HG03159 (cell line): ENCODE measurements at regions not wholly inside any gene's neighbourhood (a gene's known extent, or its start where the extent isn't known, plus 50 kb on each side); places are given as distances from the start of the nearest gene placed in this dataset.
"Not testable (repeated sequence)": the region's sequence is repeated elsewhere in the genome, so short reads cannot be mapped to it uniquely, and the experiment has no call there.

ENCODE experiments used
- ATAC-seq: cut with Tn5 transposase; IDR thresholded peaks from one replicate; pipeline ENCODE4 v1.9.1; 2021; ENCODE audit warnings: mild to moderate bottlenecking, moderate library complexity; ENCODE audit not compliant: unreplicated experiment

GRCh38 chr1:194372266-194372665, 1185.9 kb upstream of the B3GALT2 start:
- no peak for ATAC-seq

GRCh38 chr1:194369622-194370021, 1183.2 kb upstream of the B3GALT2 start:
- ATAC-seq = no peak

DNA sequence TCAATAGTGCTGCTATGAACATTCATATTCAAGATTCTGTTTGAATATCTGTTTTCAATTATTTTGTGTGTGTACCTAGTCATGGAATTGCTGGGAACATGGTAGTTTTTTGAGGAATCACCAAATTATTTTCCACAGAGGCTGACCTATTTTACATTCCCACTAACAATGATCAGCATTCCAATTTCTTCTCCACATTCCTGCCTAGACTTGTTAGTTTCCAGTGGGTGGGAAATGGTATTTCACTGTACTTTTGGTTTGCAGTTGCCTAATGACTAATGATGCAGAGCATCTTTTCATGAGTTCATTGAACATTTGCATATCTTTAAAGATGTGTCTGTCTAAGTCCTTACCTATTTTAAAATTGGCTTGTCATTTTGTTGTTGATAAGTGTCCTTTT, 1182.6 kb upstream of the B3GALT2 start:
- ATAC-seq = no peak

DNA sequence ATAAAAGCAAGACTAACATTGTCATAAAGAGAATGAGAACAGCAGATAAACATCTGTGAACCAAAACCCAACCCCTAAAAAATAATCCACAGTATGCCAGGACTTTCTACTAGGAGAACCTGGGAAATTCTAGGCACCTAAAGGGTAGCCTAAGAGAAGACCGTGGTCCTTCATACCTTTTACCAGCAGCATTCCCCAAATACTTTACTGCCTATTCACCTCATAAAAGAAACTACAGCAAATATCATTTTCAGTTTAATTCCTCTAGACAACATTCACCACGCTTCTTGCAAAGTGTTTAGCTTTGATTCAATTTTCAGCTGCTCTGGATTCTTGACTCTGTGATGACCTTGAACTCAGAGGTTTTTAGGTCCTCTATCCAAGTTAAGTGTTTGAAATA, 1180.7 kb upstream of the B3GALT2 start:
- no peak for ATAC-seq

GRCh38 chr1:194366705-194367104, 1180.3 kb upstream of the B3GALT2 start:
- no peak for ATAC-seq

- no peak for ATAC-seq
Measured at GRCh38 chr1:194362327-194362726, 1175.9 kb upstream of the B3GALT2 start.

DNA sequence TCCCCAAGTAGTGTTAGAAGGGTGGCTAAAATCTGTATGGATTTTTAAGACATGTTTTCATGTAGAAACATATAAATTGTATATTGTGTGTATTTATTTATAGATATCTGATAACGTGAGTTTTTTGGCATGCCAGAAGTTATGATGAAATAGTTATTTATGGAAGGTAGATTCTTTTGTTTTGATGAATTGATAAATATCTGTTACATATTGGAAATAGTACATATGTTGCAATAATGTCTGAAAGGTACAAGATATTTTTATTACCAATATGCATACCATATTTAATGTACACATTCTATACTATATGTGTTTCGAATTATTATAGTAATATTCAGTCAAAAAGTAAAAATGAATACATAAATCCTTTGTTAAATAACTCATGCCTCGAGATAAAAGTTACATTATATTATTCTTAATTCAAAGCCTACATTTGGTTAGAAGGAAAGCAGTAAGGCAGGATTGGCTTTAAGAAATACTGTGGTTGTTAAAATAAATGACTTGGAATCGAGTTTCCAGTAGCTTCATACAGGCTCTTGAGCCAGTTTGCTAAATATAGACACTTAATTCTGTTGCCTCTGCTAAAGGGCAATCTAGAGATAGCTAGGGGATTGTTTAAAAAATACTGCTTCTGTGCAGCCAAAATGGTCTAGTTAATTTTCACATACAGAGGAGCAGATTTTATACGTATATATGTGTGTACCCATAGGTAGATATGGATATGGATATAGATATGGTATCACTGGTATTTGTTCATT, 1175.1 kb upstream of the B3GALT2 start:
- ATAC-seq = no peak

GRCh38 chr1:194358208-194358581, 1171.8 kb upstream of the B3GALT2 start:
- ATAC-seq = no peak

- not testable (repeated sequence) for ATAC-seq
Measured at GRCh38 chr1:194357573-194358207, 1171.3 kb upstream of the B3GALT2 start.

GRCh38 chr1:194355488-194356106, 1169.2 kb upstream of the B3GALT2 start:
- ATAC-seq = no peak

DNA sequence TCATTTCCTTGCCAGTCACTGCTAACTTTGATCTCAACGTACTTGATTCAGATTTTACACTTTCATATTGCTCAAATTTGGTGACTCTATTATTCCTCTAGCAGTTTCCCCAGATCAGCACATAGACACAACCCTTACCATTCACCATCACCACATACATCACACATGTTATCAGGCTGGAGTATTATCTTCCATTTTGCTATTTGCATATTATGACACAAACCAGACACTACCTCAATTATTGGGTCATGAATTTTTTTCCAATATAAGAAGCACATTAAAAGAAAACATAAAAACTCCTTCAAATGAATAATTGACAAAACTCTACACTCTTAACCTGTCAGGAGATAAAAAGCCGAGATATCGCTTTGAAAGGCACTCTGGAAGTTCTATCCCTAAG, 1166.7 kb upstream of the B3GALT2 start:
- no peak for ATAC-seq

- ATAC-seq = no peak
Measured at GRCh38 chr1:194347200-194347599, 1160.8 kb upstream of the B3GALT2 start.

DNA sequence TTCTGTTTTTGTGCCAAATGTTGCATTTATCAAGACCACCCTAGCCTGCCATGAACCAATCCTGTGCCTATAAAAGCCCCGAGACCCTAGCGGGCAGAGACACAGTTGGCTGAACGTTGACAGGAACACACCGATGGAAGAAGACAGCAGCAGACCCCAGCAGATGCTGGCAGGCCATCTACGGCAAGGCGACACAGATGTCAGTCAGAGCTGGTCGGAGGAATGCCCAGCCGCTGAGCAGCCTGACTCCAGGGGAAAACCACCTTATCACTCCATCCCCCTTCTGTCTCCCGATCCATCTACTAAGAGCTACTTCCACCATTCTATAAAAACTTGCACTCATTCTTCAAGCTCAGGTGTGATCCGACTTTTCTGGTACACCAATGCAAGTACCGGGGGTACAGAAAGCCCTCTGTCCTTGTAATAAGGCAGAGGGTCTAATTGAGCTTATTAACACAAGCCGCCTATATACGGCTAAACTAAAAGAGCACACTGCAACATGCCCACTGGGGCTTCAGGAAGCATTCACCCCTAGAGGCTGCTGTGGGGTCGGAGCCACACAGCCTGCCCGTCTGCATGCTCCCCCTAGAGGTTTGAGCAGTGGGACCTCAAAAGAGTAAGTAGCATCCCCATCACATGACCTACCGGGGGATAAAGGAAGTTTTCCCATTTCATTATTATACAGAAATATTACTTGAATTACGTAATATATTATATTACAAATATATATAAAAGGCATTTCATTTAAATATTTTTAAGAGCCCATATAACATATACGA, 1156.3 kb upstream of the B3GALT2 start:
- ATAC-seq = peak; percentile 53

GRCh38 chr1:194341587-194341986, 1155.2 kb upstream of the B3GALT2 start:
- ATAC-seq = no peak

DNA sequence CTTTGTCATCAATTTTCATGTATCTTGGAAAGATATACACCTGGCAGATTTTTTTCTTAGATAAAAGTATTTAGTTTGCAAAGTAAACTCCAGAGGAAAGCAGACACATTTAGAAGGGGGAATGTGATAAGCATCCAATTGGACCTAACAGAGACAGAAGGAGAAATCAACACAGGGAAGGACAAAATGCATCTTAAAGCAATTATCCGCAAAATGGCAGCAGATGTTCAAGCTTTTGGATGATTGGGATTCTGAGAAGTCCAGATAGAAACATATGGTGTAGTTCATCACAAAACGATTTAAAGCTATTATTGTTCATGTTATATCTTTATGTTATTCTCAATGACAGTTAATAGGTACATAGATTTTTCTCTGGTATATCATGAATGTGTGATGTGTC, 1153.1 kb upstream of the B3GALT2 start:
- ATAC-seq = no peak

DNA sequence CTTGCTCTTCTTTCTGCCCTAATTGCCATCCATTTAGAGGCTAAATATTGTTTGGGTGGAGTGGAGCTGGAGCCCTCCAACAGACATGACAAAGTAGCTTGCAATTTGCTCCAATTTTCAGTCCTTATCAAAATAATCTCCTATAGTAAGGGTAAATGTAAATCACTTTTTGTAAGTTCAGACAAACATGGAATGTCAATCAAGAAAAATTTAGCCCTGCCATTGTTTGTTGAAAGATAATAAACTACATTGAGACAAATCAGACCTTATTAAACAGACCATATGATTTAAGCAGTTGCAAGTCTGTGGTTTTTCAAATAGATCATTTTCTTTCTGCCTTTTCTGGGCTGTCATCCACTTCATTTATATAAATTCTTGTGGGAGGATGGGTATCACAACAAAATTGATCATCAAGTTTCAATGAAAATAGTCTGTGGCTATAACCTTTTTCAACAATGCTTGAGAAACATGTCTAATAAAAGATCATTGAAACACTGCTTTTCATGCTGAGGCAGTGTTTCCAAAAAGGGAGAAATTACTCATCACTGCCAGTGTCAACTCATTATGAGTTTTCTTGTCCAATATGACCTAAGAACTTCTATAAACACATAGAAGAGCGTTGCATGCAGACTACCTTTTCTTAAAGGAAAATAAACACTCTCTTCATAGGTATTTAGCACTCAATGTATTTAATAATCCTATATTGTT, 1152.0 kb upstream of the B3GALT2 start:
- no peak for ATAC-seq

DNA sequence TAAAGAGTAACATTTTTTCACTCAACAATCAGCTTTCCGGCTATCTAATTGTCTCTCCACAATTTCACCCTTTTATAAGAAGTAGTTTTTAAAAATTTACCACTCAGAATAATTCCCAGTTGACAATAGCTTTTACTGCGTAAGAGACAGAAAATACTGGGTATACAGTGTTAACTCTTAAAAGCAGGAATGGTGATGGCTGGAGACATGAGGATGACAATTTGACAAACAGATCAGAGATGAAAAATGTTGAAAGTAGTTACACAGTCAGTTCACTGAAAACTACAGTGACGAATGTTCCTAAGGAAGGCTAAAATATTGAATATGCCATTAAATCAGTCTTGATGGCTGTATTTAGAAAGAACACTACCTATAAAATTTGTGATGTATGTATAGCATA, 1146.8 kb upstream of the B3GALT2 start:
- no peak for ATAC-seq

DNA sequence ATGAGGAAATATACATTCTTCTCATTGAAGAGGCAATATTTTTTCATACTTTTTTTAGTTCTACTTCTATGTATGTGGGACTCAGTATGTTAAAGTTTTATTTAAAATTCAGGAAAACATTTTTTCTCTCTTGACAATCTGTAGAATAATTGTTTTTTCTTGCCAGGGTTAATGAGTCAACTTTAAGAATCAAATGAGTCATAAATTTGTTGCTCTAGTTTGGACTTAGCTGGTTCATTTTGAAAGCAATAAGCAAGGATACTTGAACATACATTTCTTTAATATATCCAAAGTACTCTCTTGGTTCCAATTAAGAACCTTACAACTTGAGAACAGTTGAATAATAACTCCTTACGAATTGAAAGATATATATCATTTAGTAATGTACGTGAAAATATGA, 1145.3 kb upstream of the B3GALT2 start:
- ATAC-seq = no peak

DNA sequence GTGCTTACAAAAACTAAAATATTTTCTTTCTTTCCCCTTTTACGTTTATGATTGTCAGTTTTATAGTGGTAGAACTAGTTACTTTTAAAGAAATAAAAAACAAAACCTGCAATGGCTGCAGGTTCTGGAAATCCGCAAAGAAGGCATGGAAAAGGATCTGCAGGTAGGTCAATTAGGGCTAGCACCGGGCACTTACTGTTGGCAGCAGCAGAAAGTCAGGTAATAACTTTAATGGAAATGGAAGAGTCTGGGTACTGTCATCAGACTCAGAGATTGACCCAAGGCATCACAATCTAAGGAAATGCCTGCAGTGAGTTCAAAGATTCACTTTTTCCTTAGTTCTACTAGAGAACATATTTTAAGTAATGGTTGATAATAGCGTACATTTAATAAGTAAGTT, 1136.3 kb upstream of the B3GALT2 start:
- no peak for ATAC-seq

- no peak for ATAC-seq
Measured at GRCh38 chr1:194318790-194319280, 1132.4 kb upstream of the B3GALT2 start.

- no peak for ATAC-seq
Measured at GRCh38 chr1:194309697-194310096, 1123.3 kb upstream of the B3GALT2 start.
